ENCODE measurements at regions not wholly inside any gene's neighbourhood (a gene's known extent, or its start where the extent isn't known, plus 50 kb on each side); places are given as distances from the start of the nearest gene placed in this dataset.

DNA sequence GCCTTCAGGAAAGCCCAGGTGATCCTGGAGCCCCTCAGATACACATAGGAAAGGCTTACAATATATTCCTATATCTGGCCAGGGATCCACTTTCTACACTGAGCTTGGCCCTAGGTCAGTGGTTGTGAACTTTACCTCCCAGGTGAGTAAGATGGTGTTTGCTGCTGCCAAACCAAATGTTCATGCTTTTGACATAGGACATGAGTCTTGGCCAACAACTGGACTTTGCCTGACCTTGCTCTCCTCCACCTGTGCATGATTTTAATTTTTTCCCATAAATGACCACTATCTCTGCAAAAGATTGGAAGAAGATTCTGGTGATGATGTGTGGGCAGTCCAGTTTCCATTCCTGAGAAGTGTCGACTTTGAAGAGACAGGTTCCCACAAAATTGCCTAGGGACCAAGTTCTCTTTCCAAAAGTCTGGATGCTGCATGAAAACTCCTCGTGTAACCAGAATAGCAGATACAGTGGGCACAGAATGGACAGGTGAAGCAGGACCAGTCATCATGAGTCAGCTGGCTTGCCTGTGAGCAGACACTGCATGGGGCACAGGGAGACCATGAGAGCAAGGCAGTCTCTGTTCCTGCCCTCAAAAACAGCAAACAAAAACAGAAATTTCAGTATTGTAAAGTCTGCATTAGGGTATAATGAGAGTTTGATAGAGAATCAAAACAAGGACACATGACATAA is 226.4 kb upstream of the MON1B start:
- DNase-seq (ENCODE audit: low read depth) (no peak), FAIRE-seq (no peak)
- TF ChIP-seq, protein P1, sequence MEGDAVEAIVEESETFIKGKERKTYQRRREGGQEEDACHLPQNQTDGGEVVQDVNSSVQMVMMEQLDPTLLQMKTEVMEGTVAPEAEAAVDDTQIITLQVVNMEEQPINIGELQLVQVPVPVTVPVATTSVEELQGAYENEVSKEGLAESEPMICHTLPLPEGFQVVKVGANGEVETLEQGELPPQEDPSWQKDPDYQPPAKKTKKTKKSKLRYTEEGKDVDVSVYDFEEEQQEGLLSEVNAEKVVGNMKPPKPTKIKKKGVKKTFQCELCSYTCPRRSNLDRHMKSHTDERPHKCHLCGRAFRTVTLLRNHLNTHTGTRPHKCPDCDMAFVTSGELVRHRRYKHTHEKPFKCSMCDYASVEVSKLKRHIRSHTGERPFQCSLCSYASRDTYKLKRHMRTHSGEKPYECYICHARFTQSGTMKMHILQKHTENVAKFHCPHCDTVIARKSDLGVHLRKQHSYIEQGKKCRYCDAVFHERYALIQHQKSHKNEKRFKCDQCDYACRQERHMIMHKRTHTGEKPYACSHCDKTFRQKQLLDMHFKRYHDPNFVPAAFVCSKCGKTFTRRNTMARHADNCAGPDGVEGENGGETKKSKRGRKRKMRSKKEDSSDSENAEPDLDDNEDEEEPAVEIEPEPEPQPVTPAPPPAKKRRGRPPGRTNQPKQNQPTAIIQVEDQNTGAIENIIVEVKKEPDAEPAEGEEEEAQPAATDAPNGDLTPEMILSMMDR (IDR thresholded peaks at IDR 0.05; ENCODE audit: insufficient read depth, low read length, severe bottlenecking), result no peak
- Histone ChIP-seq H3K4me3 (ENCODE audit: low read depth, low read length) (no peak overlapping the region), H3K27me3 (ENCODE audit: control insufficient read depth, insufficient read depth, low read length) (no peaks in the 10 kb centered on the region), H3K36me3 (ENCODE audit: control insufficient read depth, insufficient read depth, low read length) (no peaks in the 10 kb centered on the region)

GRCh38 chr16:76970087-76970744 is 220.8 kb upstream of the MON1B start:
- no peaks in the 10 kb centered on the region for H3K27me3 ChIP-seq (ENCODE audit: control insufficient read depth, insufficient read depth, low read length)
- FAIRE-seq (no peak), DNase-seq (ENCODE audit: low read depth) (peak; percentile 25)
- no peak overlapping the region for H3K4me3 ChIP-seq (ENCODE audit: low read depth, low read length)
- no peaks in the 10 kb centered on the region for H3K36me3 ChIP-seq (ENCODE audit: control insufficient read depth, insufficient read depth, low read length)
- TF ChIP-seq, protein P1 (IDR thresholded peaks at IDR 0.05; ENCODE audit: insufficient read depth, low read length, severe bottlenecking), result no peak

DNA sequence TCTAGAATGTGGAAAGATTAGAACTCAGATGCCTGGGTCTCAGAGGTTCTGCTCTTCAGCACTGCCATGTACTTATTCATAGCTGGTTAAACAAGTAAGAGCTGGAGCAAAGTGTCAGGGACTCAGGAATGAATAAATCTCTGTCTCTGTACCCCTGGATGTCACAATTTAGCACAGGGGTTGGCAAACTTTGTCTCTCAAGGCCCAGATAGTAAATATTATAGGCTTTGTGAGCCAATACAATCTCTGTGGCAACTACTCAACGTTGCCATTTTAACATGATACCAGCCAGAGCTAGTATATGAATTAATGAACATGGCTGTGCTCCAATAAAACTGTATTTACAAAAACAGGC is 220.3 kb upstream of the MON1B start:
- TF ChIP-seq, protein P1 (IDR thresholded peaks at IDR 0.05; ENCODE audit: insufficient read depth, low read length, severe bottlenecking), result no peak
- Histone ChIP-seq H3K36me3 (ENCODE audit: control insufficient read depth, insufficient read depth, low read length) (no peaks in the 10 kb centered on the region), H3K4me3 (ENCODE audit: low read depth, low read length) (no peak overlapping the region), H3K27me3 (ENCODE audit: control insufficient read depth, insufficient read depth, low read length) (no peaks in the 10 kb centered on the region)
- DNase-seq (ENCODE audit: low read depth) (no peak), FAIRE-seq (no peak)

DNA sequence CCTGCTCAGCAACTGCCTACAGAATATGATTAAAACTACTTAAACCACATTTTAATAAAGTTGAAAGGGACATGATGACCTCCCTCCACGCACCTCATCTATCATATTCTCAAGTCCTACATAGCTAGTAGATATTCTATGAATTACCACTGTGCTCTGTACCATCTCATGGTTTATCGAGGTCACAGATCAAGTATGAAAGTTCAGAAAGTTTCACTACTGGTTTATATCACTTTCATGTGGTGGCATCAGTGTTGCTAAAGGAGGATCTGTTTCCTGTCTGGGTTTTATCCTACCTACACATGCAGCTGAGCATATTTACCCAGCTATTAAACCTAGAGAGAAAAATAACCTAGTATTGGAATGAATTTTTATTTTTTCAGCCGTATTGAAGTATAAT is 214.9 kb upstream of the MON1B start:
- Histone ChIP-seq H3K27me3 (ENCODE audit: control insufficient read depth, insufficient read depth, low read length) (no peaks in the 10 kb centered on the region), H3K4me3 (ENCODE audit: low read depth, low read length) (no peak overlapping the region), H3K36me3 (ENCODE audit: control insufficient read depth, insufficient read depth, low read length) (no peaks in the 10 kb centered on the region)
- no peak for DNase-seq (ENCODE audit: low read depth)
- no peak for FAIRE-seq
- TF ChIP-seq, protein P1 (IDR thresholded peaks at IDR 0.05; ENCODE audit: insufficient read depth, low read length, severe bottlenecking), result no peak

GRCh38 chr16:76976756-76977155 is 214.2 kb upstream of the MON1B start:
- H3K4me3 ChIP-seq (ENCODE audit: low read depth, low read length), result no peak overlapping the region
- no peak for FAIRE-seq
- TF ChIP-seq, protein P1 (IDR thresholded peaks at IDR 0.05; ENCODE audit: insufficient read depth, low read length, severe bottlenecking), result no peak

More at GRCh38 chr16:76976756-76977155, 214.2 kb upstream of the MON1B start:
- no peak for DNase-seq (ENCODE audit: low read depth)
- no peaks in the 10 kb centered on the region for H3K36me3 ChIP-seq (ENCODE audit: control insufficient read depth, insufficient read depth, low read length)
- H3K27me3 ChIP-seq (ENCODE audit: control insufficient read depth, insufficient read depth, low read length), result no peaks in the 10 kb centered on the region

Data from bronchial epithelial cell (primary cell).